Hepatocyte (in vitro differentiated cells): ENCODE measurements at regions not wholly inside any gene's neighbourhood (a gene's known extent, or its start where the extent isn't known, plus 50 kb on each side); places are given as distances from the start of the nearest gene placed in this dataset.
"Not testable (repeated sequence)": the region's sequence is repeated elsewhere in the genome, so short reads cannot be mapped to it uniquely, and the experiment has no call there.

Experiments used
- DNase-seq: peaks from one replicate; pipeline ENCODE4 v3.0.0-alpha.2; 2016; ENCODE audit warnings: low spot score
- H2AFZ ChIP-seq: fragments of 200-600 bp; sonication (generic); 2 replicates; pipeline ENCODE4 v1.6.0; 2016; ENCODE audit warnings: antibody characterized with exemption, mild to moderate bottlenecking
- H3K27ac ChIP-seq: fragments of 200-600 bp; sonication (generic); 2 replicates; pipeline ENCODE4 v1.5.1; 2016; ENCODE audit warnings: mild to moderate bottlenecking
- H3K27me3 ChIP-seq: fragments of 200-600 bp; sonication (generic); 2 replicates; pipeline ENCODE4 v1.6.1; 2016
- H3K36me3 ChIP-seq: fragments of 200-600 bp; sonication (generic); replicated peaks from 2 replicates; pipeline ENCODE4 v1.5.1; 2016; ENCODE audit warnings: low read depth; ENCODE audit not compliant: insufficient read depth
- H3K4me1 ChIP-seq: fragments of 200-600 bp; sonication (generic); 2 replicates; pipeline ENCODE4 v1.5.1; 2016; ENCODE audit warnings: mild to moderate bottlenecking, moderate library complexity; ENCODE audit not compliant: insufficient read depth
- H3K4me2 ChIP-seq: fragments of 200-600 bp; sonication (generic); 2 replicates; pipeline ENCODE4 v1.6.0; 2016
- H3K4me3 ChIP-seq: fragments of 200-600 bp; sonication (generic); 2 replicates; pipeline ENCODE4 v1.5.1; 2016; ENCODE audit warnings: mild to moderate bottlenecking
- H3K79me2 ChIP-seq: fragments of 200-600 bp; sonication (generic); 2 replicates; pipeline ENCODE4 v1.6.0; 2017; ENCODE audit warnings: mild to moderate bottlenecking
- H3K9me2 ChIP-seq: fragments of 200-600 bp; sonication (generic); replicated peaks from 2 replicates; pipeline ENCODE4 v1.6.0; 2017; ENCODE audit warnings: mild to moderate bottlenecking; ENCODE audit not compliant: insufficient read depth
- H3K9me3 ChIP-seq: fragments of 200-600 bp; sonication (generic); 2 replicates; pipeline ENCODE4 v1.5.1; 2016; ENCODE audit warnings: low read depth, mild to moderate bottlenecking
- H4K20me1 ChIP-seq: fragments of 200-600 bp; sonication (generic); 2 replicates; pipeline ENCODE4 v1.6.0; 2016; ENCODE audit warnings: mild to moderate bottlenecking; ENCODE audit not compliant: insufficient read depth, poor library complexity, severe bottlenecking
- WGBS: methylation state at CpG from one replicate; pipeline ENCODE4 v1.1.6; 2016; ENCODE audit warnings: low lambda C conversion rate; ENCODE audit errors: missing lambda C conversion rate; 5-methylcytosine and 5-hydroxymethylcytosine counted together

- H4K20me1 ChIP-seq, H2AFZ ChIP-seq, DNase-seq, H3K9me2 ChIP-seq, H3K36me3 ChIP-seq, H3K4me3 ChIP-seq, H3K4me1 ChIP-seq, H3K79me2 ChIP-seq, H3K27ac ChIP-seq, H3K27me3 ChIP-seq, H3K4me2 ChIP-seq, H3K9me3 ChIP-seq: not testable (repeated sequence)
- no CpG with 5 or more reads among the region's 2 CpGs for WGBS
These were observed 50.5 kb upstream of the THOC3 start for GRCh38 chr5:176018598-176018997.

- H3K4me2 ChIP-seq, H3K27ac ChIP-seq, H3K36me3 ChIP-seq, H4K20me1 ChIP-seq, DNase-seq, H3K27me3 ChIP-seq, H3K9me2 ChIP-seq, H3K4me1 ChIP-seq, H3K79me2 ChIP-seq, H3K4me3 ChIP-seq, H2AFZ ChIP-seq, H3K9me3 ChIP-seq: not testable (repeated sequence)
- WGBS = 80% methylated on average over 1 of the region's 4 CpGs
These were observed 52.7 kb upstream of the THOC3 start for GRCh38 chr5:176020852-176021251.

GRCh38 chr5:176023535-176023934 lies 55.4 kb upstream of the THOC3 start:
- not testable (repeated sequence) for H4K20me1 ChIP-seq, H3K9me3 ChIP-seq, H3K27ac ChIP-seq, H3K4me1 ChIP-seq, H3K27me3 ChIP-seq, H2AFZ ChIP-seq, H3K79me2 ChIP-seq, H3K36me3 ChIP-seq, DNase-seq, H3K4me3 ChIP-seq, H3K9me2 ChIP-seq, H3K4me2 ChIP-seq
- WGBS = 90% methylated on average over 4 of the region's 5 CpGs

- H3K79me2 ChIP-seq, DNase-seq, H3K36me3 ChIP-seq, H3K9me3 ChIP-seq, H3K4me3 ChIP-seq, H3K4me1 ChIP-seq, H3K27me3 ChIP-seq, H3K4me2 ChIP-seq, H4K20me1 ChIP-seq, H3K9me2 ChIP-seq, H2AFZ ChIP-seq, H3K27ac ChIP-seq: not testable (repeated sequence)
- 92% methylated on average over 5 of the region's 7 CpGs for WGBS
These were observed 61.3 kb upstream of the THOC3 start for GRCh38 chr5:176029445-176029844.

- not testable (repeated sequence) for H3K4me1 ChIP-seq, H3K79me2 ChIP-seq, H3K27me3 ChIP-seq, H3K4me3 ChIP-seq, H3K4me2 ChIP-seq, DNase-seq, H2AFZ ChIP-seq, H4K20me1 ChIP-seq, H3K27ac ChIP-seq, H3K9me2 ChIP-seq, H3K36me3 ChIP-seq, H3K9me3 ChIP-seq
- no CpG with 5 or more reads among the region's 6 CpGs for WGBS
These were observed 62.4 kb upstream of the THOC3 start for GRCh38 chr5:176030361-176031117.

GRCh38 chr5:176031118-176031510 lies 63.0 kb upstream of the THOC3 start:
- H4K20me1 ChIP-seq, H3K4me1 ChIP-seq, H3K79me2 ChIP-seq, DNase-seq, H3K9me3 ChIP-seq, H3K4me2 ChIP-seq, H3K4me3 ChIP-seq, H3K27me3 ChIP-seq, H3K36me3 ChIP-seq, H3K27ac ChIP-seq, H3K9me2 ChIP-seq, H2AFZ ChIP-seq: not testable (repeated sequence)
- WGBS = no CpG with 5 or more reads among the region's 3 CpGs

- not testable (repeated sequence) for H3K9me3 ChIP-seq, H3K4me3 ChIP-seq, H3K9me2 ChIP-seq, H3K27me3 ChIP-seq, H3K27ac ChIP-seq, H3K79me2 ChIP-seq, H4K20me1 ChIP-seq, DNase-seq, H3K36me3 ChIP-seq, H3K4me2 ChIP-seq, H3K4me1 ChIP-seq, H2AFZ ChIP-seq
- WGBS = 66% methylated on average over 2 of the region's 3 CpGs
These were observed 65.1 kb upstream of the THOC3 start for GRCh38 chr5:176033186-176033585.
